Right hindlimb (tissue), 1 donor: ENCODE measurements at regions not wholly inside any gene's neighbourhood (a gene's known extent, or its start where the extent isn't known, plus 50 kb on each side); places are given as distances from the start of the nearest gene placed in this dataset.
A peak's percentile ranks its signal among the peaks of the same experiment; 100 is the strongest.
"Not testable (repeated sequence)": the region's sequence is repeated elsewhere in the genome, so short reads cannot be mapped to it uniquely, and the experiment has no call there.

Experiments
- DNase-seq: peaks from one replicate; pipeline ENCODE4 v3.0.0-alpha.2; 2018

DNA sequence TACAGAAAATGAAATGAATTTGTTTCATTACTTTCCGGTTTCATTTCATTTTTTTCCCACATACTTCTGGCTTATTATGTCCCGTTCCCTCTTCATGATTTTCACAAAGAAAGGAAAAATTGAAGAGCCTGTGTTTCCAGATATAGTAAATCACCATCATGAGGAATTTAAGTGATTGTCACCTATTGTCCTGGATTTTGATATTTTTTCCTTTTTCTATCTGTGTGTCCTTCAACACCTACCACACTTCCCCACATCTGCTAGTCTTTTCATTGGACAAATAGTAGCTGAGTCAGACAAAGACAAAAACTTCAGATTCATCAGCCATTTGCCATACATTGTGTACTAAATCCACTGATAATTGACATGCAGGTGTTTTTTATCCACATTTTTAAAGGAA is 258.2 kb upstream of the HSF2 start:
- DNase-seq, result no peak

DNA sequence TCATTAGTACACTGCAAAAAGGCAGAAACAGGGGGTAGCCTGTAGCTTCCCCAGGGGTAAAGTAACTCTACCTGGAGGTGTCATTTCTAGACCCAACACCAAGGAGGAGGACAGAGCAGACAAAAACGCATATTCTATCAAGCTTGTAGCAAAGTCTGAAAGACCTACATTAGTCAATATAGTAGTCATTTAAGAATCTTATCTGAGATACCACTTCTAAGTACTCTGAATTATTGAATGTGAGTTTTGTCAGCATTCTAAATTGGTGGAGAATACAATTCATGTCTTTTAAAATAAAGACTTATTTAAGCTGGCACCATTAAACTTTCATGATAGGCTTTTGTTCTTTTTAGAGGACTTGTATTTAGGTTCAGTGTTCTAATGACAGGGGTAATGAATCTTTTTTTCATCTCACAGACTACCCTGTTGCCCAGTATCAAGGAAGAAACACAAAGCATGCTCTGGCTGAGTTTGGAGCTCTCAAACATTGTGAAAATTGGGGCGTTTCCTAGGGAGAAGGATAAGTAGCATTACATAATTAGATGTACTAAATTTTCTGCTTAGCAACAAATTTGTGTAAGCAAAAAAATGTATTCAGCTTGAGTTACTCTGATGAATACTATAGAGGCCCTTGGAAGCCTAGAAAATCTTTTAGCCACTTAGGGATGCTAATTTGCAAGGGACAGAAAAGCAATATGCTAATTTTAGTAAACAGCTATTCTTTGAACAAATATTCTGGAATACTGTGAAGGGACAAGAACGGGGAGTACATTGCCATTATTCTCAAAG is 255.4 kb upstream of the HSF2 start:
- DNase-seq, result no peak

DNA sequence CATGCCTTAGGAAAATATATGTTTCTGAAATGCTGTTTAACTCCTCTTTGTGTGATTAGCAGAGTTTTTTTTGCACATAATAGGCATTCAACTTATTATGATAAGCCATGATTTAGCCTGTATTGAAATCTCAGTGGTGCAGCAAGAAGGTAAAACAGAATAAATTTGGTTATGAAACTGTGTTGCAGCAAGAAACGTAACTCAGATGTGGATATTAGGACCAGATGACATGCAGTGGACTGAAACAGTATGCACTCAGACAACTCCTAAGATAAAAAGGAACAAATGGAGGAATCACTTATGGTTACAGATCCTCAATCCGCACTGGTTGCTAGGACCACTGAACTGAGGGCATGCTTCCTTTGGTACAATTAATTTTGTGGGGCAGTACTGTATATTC is 254.2 kb upstream of the HSF2 start:
- no peak for DNase-seq

DNA sequence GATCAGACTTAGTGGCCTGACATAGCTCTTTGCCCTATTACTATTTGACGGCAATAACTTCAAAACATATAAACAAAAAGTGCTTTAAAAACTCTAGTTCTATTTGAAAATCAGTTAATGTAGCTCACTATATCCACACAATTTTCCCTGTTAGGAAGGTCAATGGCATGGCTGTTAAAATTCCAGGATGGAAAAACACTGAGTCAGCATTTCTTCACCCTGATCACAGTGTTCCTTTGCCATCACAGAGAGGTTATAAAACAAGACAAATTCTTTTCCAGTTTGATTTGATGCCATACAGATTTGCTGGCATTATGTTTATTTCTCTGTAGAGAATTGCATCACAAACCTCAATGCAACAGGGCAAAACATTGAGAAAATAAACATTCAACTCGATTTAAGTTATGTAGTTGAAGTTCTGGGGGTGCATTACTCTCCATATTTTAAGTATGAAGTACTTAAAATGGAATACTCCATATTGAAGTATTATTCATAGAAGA is 253.7 kb upstream of the HSF2 start:
- DNase-seq, result no peak

DNA sequence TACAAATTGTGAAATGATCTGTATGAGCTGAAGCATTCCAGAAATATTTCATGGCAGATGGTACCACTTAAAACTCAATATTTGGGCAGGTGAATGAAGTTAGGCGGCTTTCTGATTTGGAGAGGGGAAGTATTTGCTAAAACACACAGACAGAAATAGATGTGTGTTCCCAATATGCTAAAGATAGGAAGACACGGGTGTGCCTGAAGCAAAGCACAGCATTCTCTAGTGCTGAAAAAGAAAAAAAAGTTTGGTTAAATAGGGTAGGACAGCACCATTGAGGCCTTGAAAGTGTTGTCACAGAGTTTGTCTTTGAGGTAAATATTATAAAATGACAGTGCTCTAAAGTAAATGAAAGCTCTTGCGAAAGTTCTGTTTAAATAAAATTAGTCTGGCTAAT is 252.2 kb upstream of the HSF2 start:
- DNase-seq, result no peak

DNA sequence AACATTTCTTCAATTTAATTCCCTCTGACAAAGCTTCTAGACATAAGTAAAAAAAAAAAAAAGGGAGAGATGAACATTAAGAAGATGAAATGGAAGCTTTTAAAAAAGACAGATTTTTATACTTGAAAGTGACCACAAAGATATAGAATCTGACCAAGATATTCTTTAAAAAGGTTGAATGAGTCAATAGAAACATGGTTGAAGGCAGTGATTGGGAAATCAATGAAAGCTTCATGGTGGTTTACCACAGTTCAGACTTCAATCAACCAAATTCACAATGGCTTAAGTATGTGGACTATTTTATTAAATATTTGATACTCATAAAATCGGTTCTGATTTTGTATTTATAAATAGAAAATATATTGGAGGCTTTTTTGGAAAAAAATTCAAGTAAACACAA is 248.4 kb upstream of the HSF2 start:
- no peak for DNase-seq

DNA sequence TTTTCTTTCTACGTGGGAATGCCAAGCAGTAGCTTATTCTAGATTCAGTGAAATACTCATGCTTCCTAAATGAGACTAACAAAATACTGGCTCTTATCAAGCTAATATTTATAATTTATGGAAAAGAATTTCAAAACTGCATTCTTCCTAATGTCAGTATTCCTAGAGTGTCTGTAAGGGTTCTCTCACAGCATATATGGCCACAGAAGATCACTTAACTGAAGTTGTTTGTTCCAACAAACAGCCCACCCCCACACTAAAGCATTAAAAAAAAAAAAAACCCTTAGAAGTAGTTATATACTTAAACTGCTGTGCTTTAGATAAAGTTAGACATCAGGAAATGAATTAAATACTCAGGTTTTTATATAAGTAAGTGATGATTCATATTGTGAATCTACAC is 247.7 kb upstream of the HSF2 start:
- no peak for DNase-seq

DNA sequence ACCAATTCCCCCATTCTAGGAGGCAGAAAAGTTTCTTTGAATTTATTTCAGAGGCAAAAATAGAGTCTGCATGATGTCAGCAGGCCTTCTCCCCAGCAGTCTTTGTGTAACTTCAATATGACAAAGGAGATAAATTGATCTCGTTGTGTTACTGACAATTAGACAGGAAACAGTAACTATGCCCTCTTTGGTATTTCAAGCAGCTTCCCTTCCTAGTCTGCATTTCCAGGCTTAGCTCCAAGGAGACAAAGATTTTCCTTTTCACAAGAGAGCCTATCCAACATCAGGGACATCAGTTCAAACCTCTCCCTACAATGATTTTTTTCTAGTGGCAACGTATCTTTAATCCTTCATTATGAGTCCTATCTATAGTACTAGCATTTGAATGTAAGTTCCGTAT is 245.9 kb upstream of the HSF2 start:
- no peak for DNase-seq

DNA sequence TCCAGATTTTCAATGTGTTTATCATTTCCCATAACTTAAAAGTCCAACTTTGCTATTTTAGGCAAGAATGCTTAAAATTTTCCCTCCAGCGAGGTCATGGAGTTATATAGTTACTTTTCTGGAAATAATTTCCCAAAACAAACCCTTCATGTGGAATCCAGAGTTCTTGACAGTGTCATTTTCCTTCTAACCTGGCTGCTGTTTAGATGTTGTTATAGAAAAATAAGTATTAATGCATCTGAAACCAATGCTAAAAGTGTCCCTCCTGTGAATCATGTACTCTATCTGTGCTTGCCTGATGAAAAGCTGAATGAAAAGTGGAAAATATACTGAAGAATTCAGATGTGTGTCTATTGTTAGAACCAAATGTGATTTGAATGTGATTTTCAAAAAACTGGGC is 245.3 kb upstream of the HSF2 start:
- no peak for DNase-seq

DNA sequence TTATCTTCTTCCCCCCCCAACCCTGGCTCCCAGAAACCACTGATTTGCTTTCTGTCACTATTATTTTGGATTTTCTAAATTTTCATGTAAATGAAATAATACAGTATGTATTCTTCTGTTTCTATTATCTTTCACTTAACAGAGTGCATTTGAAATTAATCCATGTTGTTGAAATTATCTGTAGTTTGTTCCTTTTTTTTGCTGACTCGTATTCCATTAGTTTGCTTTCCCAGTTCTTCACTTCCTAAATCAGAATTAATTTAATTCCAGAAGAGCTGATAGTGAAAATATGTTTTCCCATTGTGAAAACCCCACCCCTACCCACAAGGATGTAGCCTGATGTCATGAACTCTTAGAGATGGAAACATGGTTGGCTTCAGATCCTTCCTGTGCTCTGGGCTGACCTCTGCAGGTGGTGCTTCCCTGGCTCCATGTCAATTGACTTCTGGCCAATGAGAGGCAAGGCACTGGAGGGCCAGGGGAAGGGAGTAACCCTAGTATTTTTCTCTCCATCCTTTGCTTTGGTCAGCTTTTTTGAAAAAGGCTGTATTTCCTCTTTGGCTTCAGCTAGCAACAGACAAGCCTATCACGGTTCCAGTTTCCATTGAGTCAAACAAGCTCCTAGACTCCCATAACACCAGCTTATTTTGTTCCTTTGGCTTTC is 244.4 kb upstream of the HSF2 start:
- peak; percentile 36 for DNase-seq

DNA sequence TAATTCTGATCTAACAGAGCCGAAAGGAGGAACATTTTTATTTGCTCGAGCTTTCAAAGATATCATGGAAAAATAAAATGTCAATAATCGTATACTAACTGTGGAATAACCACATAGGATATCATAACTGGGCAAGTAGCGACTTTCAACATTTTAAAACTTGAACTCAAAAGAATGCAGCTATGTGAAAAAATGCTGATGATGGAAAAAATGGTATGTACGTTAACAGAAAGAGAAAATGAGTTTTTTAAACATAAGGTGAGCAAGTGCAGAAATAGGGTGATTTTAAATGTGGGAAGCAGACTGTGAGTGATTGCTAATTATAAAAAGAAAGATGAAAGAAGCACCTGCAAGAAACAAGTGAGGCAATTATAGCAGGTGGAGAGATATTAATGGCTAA is 238.3 kb upstream of the HSF2 start:
- no peak for DNase-seq

DNA sequence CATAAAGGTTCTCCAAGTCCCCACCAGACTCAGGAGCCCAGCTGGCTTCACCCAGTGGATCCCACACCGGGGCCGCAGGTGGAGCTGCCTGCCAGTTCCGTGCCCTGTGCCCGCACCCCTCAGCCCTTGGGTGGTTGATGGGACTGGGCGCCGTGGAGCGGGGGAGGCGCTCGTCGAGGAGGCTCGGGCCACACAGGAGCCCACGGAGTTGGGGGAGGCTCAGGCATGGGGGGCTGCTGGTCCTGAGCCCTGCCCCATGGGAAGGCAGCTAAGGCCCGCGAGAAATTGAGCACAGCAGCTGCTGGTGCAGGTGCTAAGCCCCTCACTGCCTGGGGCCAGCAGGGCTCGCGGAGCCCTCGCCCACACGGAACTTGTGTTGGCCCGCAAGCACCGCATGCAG is 234.4 kb upstream of the HSF2 start:
- no peak for DNase-seq

DNA sequence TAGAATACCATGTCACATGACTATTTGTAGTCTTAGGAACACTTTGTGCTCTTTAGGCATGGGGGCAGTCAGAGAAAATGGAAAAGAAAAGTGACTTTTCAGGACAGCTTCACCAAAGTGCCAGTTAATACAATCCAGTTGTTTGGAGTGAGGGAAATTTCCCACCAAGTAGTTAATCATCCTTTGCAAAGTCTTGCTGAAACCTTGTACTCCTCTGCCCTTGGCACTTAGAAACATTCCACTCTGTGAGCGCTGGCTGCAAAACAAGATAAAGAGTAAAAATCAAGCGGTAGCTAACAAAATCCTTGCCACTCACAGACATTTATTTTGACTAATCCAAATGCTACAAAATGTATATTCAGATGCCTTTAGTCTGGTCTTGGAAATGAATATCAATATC is 229.2 kb upstream of the HSF2 start:
- no peak for DNase-seq

DNA sequence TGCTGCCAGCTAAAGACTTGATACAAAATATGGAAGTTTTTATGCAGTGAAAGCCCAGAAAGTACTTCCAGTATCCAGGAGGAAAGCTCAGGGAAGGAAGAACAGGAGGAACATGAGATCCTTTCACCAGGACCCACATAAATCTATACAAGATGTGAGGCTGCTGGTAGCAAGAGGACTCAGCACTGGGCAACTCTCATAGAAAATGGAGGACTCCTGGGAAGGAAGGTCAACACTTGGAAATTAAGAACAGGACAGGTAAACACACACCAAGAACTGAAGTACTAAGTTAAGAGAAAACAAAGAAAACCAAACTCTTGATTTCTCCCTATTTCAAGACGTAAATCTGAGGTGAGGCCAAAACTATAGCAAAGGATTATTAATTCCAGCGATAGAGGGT is 220.5 kb upstream of the HSF2 start:
- DNase-seq, result no peak

DNA sequence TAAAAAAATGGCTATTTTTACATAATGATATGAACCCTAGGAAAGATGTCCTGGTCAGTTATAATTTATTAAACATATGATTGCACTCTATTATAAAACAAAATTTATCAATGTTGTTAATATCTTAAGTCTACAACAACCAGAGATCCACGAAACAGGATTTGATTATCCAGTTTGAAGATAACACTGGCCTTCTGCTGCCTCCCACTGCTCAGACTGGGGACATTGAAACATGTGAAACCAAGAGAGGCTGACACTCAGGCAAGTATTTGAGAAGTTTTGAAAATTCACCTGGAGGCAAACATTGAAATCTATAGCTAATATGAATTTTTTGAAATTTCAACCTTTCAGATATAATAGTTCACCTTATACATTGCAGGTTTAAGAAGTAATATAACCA is 219.3 kb upstream of the HSF2 start:
- peak; percentile 49 for DNase-seq

DNA sequence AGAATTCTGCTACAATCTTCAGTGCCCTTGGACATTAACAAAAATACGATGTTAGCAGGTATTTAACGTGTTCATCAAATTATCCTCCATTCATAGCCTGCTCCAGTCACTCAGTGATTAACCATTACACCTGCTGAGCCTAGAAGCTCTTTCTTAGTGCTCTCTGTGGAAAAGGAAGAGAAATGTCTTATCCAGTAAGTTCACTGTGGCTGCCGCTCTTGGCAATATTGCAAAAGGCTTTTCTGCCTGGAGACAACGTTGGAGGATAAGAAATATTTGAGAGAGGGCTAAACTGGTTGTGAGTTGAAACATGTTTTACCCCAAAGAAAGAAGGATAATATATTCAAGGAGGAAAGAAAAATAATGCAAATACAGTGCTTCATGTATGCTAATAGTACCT is 217.4 kb upstream of the HSF2 start:
- no peak for DNase-seq

DNA sequence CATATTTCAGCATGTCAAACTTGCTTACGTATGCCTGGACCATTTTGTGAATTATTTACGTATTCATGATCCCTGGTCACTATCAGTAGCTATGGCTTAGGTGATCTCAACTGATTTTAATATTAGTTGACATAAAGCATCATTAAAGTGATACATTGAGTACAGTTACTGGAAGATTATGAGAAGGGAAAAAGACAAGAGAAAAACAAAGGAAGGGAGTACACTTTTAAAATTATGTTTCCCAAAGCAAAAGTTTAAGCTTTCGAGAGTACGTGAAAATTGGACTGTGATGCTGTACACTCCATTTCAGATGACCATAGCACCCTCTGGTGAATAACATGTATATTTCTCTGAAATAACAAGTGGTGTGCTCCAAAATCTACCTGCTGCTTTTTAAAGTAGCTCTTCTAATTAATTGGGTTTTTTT is 215.0 kb upstream of the HSF2 start:
- DNase-seq, result no peak

DNA sequence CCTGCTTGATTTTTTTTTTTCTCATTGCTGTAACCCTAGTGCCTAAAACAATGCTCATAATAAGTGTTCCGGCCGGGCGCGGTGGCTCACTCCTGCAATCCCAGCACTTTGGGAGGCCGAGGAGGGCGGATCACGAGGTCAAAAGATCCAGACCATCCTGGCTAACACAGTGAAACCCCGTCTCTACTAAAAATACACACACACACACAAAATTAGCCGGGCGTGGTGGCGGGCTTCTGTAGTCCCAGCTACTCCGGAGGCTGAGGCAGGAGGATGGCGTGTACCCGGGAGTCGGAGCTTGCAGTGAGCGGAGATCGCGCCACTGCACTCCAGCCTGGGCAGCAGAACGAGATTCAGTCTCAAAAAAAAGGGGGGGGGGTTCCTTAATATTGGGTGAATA is 214.0 kb upstream of the HSF2 start:
- not testable (repeated sequence) for DNase-seq

DNA sequence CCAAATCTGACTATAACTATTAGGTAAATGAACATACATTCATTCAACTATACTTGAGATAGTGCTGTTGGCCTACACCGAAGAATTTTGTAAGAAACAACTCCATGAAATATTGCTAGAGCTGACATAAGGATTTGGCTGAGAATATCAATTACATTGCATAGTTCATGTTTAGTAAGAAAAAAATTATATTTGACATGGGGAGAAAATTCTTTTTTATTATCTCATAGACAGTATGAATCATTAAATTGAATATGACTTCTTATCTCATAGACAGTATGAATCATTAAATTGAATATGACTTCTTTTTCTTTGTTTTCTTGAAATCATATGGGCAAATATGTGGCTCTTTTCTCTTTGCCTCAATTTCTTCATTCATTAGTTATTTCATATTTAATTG is 212.3 kb upstream of the HSF2 start:
- DNase-seq, result no peak

DNA sequence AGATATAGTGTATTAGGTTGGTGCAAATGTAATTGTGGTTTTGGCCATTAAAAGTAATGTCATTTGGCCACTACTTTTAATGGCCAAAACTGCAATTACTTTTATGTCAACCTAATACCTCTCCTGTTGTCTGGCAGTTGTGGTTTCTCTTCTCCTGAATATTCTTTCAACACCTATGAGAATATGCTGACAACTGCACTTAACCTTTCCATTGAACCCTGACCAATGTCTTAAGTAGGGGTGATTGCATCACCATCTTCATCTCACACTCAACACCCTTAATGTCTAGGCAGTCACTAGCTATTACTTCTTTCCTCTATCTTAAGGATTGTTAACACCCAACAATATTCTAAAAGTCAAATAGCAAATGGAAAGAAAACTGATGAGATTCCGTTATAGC is 200.5 kb upstream of the HSF2 start:
- no peak for DNase-seq

DNA sequence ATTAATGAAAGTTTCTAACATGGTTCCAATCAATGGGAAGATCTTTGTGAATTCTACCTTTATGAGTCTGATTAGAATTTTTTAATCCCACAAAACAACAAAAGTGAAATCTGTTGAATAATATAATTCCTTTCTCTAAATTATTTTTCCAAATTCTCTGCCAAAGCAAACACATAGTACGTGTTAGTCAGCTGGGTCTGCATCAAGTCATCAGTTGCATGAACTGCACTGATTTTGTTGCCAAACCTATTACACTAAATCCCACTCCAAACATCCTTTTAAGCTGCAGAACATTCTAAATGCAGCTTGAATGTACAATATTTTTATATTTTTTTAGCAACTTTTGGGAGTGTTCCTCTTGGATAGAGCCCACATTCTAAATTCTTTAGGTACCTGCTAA is 199.0 kb upstream of the HSF2 start:
- DNase-seq, result peak; percentile 18

DNA sequence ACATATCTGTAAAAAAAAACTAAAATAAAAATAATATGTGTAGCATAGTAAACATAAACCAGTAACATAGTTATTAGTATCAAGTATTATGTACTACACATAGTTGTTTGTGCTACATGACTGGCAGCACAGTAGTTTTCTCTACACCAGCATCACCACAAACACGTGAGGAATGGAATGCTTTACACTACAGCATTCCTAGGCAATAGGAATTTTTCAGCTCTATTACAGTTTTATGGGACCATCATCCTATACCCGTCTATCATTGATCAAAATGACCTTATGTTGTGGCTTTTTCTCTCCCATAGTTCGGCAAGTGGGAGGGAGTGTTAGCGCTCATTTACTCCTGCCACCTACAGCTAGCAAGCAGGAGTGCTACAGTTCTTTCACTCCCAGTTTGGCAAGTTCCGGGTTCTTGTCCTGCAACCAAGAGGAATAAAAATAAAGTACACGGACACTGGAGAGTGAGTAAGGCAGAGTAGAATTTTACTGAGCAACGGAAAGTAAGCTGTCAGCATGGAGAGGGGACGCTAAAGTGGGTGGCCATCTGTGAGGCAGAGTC is 196.8 kb upstream of the HSF2 start:
- DNase-seq, result no peak

DNA sequence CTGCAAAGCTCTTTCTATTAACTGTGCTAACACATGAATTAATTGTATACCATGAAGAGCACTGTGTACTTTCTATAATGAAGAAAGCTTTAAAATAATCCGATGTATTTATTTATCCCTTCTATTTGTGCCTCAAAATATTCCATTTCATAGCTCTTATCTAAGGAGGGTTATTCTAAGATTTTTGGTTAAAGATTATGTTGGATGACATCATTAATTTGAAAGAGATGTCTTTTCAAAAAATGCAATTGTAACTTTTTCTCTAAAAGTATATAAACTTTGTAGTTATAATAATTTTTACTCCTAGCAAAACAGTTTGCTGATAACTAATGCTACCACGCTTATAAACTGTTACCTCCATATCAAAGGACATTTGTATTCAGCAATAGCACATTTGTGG is 192.4 kb upstream of the HSF2 start:
- no peak for DNase-seq

DNA sequence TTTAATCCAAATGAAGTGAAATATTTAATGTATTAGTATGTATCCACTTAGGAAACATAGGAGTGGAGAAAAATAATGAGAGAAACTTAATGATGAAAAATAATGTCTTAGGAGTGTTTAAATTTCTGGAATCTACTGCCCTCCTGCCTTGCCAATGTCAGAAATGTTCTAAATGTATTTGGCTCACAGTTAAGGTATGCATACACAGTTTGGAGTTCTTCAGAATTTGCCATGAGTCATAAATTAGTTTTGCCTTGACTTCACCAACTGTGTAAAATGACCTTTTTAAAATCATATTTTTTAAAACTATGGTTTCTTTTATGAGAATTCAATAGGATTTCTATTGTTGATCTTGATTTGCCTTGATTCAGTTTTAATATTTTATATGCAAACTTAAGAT is 191.7 kb upstream of the HSF2 start:
- no peak for DNase-seq
